ENCODE measurements at regions not wholly inside any gene's neighbourhood (a gene's known extent, or its start where the extent isn't known, plus 50 kb on each side); places are given as distances from the start of the nearest gene placed in this dataset.

- TF ChIP-seq, protein P1, sequence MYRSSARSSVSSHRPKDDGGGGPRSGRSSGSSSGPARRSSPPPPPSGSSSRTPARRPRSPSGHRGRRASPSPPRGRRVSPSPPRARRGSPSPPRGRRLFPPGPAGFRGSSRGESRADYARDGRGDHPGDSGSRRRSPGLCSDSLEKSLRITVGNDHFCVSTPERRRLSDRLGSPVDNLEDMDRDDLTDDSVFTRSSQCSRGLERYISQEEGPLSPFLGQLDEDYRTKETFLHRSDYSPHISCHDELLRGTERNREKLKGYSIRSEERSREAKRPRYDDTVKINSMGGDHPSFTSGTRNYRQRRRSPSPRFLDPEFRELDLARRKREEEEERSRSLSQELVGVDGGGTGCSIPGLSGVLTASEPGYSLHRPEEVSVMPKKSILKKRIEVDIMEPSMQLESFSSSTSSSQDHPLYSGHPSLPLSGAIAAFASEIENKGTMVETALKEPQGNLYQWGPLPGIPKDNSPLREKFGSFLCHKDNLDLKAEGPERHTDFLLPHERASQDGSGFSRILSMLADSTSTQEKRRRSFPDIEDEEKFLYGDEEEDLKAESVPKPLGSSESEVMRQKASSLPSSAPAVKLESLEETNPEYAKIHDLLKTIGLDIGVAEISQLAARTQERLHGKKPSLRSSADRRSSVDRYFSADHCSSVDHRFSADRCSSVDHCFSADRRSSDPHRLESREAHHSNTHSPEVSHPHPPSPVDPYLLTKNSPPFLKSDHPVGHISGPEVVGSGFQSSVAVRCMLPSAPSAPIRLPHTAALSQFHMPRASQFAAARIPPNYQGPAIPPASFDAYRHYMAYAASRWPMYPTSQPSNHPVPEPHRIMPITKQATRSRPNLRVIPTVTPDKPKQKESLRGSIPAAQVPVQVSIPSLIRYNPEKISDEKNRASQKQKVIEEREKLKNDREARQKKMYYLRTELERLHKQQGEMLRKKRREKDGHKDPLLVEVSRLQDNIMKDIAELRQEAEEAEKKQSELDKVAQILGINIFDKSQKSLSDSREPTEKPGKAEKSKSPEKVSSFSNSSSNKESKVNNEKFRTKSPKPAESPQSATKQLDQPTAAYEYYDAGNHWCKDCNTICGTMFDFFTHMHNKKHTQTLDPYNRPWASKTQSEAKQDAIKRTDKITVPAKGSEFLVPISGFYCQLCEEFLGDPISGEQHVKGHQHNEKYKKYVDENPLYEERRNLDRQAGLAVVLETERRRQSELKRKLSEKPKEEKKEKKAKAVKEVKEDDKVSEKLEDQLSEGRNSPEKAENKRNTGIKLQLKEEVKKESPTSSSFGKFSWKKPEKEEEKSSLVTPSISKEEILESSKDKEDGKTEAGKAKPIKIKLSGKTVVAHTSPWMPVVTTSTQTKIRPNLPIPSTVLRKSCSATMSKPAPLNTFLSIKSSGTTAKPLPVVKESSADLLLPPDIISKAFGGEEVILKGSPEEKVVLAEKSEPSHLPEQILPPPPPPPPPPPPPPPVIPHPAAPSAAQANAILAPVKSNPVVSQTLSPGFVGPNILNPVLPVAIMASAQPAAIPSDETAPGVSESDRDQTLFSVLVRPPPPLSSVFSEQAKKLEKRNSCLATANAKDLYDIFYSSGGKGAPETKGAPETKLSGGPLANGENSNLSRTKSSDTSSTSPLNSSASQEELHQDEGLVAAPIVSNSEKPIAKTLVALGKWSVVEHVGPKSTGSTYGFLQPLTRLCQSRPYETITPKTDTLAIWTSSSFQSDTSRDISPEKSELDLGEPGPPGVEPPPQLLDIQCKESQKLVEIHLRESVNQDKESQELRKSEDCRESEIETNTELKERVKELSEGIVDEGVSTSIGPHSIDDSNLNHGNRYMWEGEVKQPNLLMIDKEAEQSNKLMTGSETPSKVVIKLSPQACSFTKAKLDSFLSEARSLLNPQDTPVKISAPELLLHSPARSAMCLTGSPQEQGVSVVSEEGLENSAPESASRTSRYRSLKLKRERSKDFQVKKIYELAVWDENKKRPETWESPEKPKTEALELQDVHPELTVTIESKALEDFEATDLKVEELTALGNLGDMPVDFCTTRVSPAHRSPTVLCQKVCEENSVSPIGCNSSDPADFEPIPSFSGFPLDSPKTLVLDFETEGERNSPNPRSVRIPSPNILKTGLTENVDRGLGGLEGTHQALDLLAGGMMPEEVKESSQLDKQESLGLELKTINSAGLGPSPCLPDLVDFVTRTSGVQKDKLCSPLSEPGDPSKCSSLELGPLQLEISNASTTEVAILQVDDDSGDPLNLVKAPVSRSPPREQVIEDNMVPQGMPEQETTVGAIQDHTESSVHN (CRISPR knock-in tag; IDR thresholded peaks at IDR 0.05) = no peak
- TF ChIP-seq CEBPZ (IDR thresholded peaks at IDR 0.05; ENCODE audit: low read length) (no peak), HOXA5 (CRISPR knock-in tag; IDR thresholded peaks at IDR 0.05) (no peak)
- TF ChIP-seq, protein P2, sequence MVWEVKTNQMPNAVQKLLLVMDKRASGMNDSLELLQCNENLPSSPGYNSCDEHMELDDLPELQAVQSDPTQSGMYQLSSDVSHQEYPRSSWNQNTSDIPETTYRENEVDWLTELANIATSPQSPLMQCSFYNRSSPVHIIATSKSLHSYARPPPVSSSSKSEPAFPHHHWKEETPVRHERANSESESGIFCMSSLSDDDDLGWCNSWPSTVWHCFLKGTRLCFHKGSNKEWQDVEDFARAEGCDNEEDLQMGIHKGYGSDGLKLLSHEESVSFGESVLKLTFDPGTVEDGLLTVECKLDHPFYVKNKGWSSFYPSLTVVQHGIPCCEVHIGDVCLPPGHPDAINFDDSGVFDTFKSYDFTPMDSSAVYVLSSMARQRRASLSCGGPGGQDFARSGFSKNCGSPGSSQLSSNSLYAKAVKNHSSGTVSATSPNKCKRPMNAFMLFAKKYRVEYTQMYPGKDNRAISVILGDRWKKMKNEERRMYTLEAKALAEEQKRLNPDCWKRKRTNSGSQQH (CRISPR knock-in tag; IDR thresholded peaks at IDR 0.05; ENCODE audit: low read depth) = no peak
These were observed 188.6 kb upstream of the CCL2 start (continued) for GRCh38 chr17:34066528-34066927.

All from HepG2 (cell line).